ENCODE measurements at regions not wholly inside any gene's neighbourhood (a gene's known extent, or its start where the extent isn't known, plus 50 kb on each side); places are given as distances from the start of the nearest gene placed in this dataset.

DNA sequence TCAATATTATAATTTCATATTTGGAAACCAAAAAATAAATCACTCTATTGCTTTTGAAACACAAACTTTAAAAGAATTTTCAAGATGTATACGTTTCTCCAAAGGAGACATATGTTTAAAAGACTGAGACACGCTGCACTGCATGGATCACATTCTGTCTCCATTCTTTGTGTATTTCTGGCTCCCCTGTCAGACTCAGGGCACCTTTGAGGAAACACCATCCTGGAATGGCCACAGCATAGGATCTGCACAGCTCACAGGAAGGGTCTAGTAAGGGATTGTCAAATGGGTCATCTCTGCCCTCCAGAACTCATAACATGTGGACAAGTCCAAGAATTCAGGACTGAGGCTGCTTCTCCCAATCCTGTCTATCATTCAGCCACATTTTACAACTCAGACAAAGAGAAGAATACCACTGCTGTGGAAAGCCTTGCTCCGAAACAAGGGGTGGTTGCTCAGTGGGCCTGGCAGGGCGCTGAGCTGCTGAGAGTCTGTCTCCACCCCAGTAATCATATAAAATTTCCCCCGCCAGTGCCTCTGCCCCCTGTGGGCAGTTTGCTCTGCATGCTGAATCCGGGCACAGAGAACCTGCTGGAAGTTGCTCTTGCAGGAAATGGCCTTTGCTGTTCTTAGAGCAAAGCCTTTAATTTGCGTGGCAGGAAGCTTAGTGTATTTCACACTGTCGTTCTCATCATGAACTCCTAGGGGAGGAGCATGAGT lies 85.3 kb upstream of the KLHL29 start:
- Histone ChIP-seq H3K27me3 (ENCODE audit: control insufficient read depth, insufficient read depth, low read length) (no peaks in the 10 kb centered on the region), H3K27ac (ENCODE audit: low read depth, low read length) (no peak overlapping the region), H3K36me3 (ENCODE audit: control insufficient read depth, insufficient read depth, low read length) (no peaks in the 10 kb centered on the region), H3K9ac (ENCODE audit: low read length) (no peak overlapping the region), H3K4me3 (ENCODE audit: low read length) (no peak overlapping the region), H3K4me1 (ENCODE audit: control insufficient read depth, insufficient read depth, low read length) (no peaks in the 10 kb centered on the region)

- H3K9ac ChIP-seq (ENCODE audit: low read length), result no peak overlapping the region
- no peaks in the 10 kb centered on the region for H3K36me3 ChIP-seq (ENCODE audit: control insufficient read depth, insufficient read depth, low read length)
- no peak overlapping the region for H3K4me3 ChIP-seq (ENCODE audit: low read length)
- no peaks in the 10 kb centered on the region for H3K27me3 ChIP-seq (ENCODE audit: control insufficient read depth, insufficient read depth, low read length)
- H3K27ac ChIP-seq (ENCODE audit: low read depth, low read length), result no peak overlapping the region
- no peaks in the 10 kb centered on the region for H3K4me1 ChIP-seq (ENCODE audit: control insufficient read depth, insufficient read depth, low read length)
These were observed 83.8 kb upstream of the KLHL29 start for GRCh38 chr2:23301136-23301535.

DNA sequence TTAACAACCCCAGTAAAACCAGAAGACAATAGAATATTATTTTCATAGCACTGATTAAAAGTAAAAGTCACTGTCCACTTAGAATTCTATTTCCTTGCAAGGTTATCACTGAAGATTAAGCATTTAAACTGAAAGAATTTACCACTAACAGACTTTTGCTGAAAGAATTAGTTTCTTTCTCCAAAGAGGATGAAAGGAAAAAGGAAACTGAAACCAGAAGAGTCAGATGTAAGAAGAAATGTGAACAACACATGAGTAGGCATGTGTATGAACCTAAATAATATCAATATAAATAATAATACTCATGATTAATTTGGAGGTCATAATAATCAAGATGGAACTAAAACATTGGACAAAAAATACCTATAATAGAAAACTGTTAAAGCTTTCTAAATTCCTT lies 82.4 kb upstream of the KLHL29 start:
- Histone ChIP-seq H3K27ac (ENCODE audit: low read depth, low read length) (no peak overlapping the region), H3K4me1 (ENCODE audit: control insufficient read depth, insufficient read depth, low read length) (no peaks in the 10 kb centered on the region), H3K27me3 (ENCODE audit: control insufficient read depth, insufficient read depth, low read length) (no peaks in the 10 kb centered on the region), H3K9ac (ENCODE audit: low read length) (no peak overlapping the region), H3K4me3 (ENCODE audit: low read length) (no peak overlapping the region), H3K36me3 (ENCODE audit: control insufficient read depth, insufficient read depth, low read length) (no peaks in the 10 kb centered on the region)

DNA sequence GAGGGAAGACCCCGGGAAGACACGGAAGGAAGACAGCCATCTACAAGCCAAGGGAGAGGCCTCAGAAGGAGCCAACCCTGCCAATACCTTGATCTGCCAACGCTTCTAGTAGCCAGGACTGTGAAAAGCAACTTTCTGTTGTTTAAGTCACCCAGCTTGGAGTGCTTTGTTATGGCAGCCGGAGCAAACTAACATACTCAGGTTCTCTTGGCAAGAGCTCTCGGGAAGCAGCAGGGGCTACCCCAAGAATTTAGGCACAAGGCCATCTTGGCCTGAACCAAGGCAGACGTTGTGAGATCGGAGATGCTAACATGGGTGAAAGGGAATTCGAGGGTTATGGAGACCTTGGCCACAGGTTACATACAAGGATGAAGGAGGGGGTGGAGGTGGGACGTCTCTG lies 78.6 kb upstream of the KLHL29 start:
- H3K27me3 ChIP-seq (ENCODE audit: control insufficient read depth, insufficient read depth, low read length), result no peaks in the 10 kb centered on the region
- no peaks in the 10 kb centered on the region for H3K36me3 ChIP-seq (ENCODE audit: control insufficient read depth, insufficient read depth, low read length)
- no peak overlapping the region for H3K27ac ChIP-seq (ENCODE audit: low read depth, low read length)
- no peak overlapping the region for H3K9ac ChIP-seq (ENCODE audit: low read length)
- no peak overlapping the region for H3K4me3 ChIP-seq (ENCODE audit: low read length)
- no peaks in the 10 kb centered on the region for H3K4me1 ChIP-seq (ENCODE audit: control insufficient read depth, insufficient read depth, low read length)

- H3K27ac ChIP-seq (ENCODE audit: low read depth, low read length), result no peak overlapping the region
- no peaks in the 10 kb centered on the region for H3K27me3 ChIP-seq (ENCODE audit: control insufficient read depth, insufficient read depth, low read length)
- no peak overlapping the region for H3K9ac ChIP-seq (ENCODE audit: low read length)
- H3K4me1 ChIP-seq (ENCODE audit: control insufficient read depth, insufficient read depth, low read length), result no peaks in the 10 kb centered on the region
- H3K4me3 ChIP-seq (ENCODE audit: low read length), result no peak overlapping the region
- H3K36me3 ChIP-seq (ENCODE audit: control insufficient read depth, insufficient read depth, low read length), result no peaks in the 10 kb centered on the region
These were observed 73.8 kb upstream of the KLHL29 start for GRCh38 chr2:23311186-23311585.

GRCh38 chr2:23312996-23313606 lies 71.9 kb upstream of the KLHL29 start:
- H3K4me3 ChIP-seq (ENCODE audit: low read length), result no peak overlapping the region
- no peaks in the 10 kb centered on the region for H3K27me3 ChIP-seq (ENCODE audit: control insufficient read depth, insufficient read depth, low read length)
- H3K9ac ChIP-seq (ENCODE audit: low read length), result no peak overlapping the region
- no peak overlapping the region for H3K27ac ChIP-seq (ENCODE audit: low read depth, low read length)
- no peaks in the 10 kb centered on the region for H3K36me3 ChIP-seq (ENCODE audit: control insufficient read depth, insufficient read depth, low read length)
- no peaks in the 10 kb centered on the region for H3K4me1 ChIP-seq (ENCODE audit: control insufficient read depth, insufficient read depth, low read length)

- H3K4me1 ChIP-seq (ENCODE audit: control insufficient read depth, insufficient read depth, low read length), result no peaks in the 10 kb centered on the region
- no peaks in the 10 kb centered on the region for H3K36me3 ChIP-seq (ENCODE audit: control insufficient read depth, insufficient read depth, low read length)
- H3K27ac ChIP-seq (ENCODE audit: low read depth, low read length), result no peak overlapping the region
- no peak overlapping the region for H3K4me3 ChIP-seq (ENCODE audit: low read length)
- H3K27me3 ChIP-seq (ENCODE audit: control insufficient read depth, insufficient read depth, low read length), result no peaks in the 10 kb centered on the region
- H3K9ac ChIP-seq (ENCODE audit: low read length), result no peak overlapping the region
These were observed 70.3 kb upstream of the KLHL29 start for GRCh38 chr2:23314687-23315086.

DNA sequence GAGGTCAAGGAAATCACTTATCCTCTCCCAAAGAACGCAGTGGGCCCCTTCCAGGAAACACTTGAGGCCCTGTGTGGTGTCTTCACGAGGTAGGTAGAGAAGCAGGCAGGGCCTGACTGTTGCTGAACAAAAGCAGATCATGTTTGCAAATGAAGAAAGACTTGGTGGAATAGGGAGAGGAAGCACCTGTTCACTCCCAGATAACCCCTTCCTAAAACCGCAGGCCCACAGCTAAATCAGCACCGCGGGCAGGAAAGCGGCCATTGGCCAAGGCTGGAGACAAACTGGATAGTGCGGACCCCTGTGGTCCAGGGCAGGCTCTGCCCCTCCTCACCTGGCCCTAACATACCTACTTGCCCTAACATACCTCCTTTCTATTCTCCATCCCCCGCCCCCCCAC lies 64.9 kb upstream of the KLHL29 start:
- no peak overlapping the region for H3K9ac ChIP-seq (ENCODE audit: low read length)
- H3K27ac ChIP-seq (ENCODE audit: low read depth, low read length), result no peak overlapping the region
- no peaks in the 10 kb centered on the region for H3K27me3 ChIP-seq (ENCODE audit: control insufficient read depth, insufficient read depth, low read length)
- peaks cover 5% of the 10 kb centered on the region for H3K4me1 ChIP-seq (ENCODE audit: control insufficient read depth, insufficient read depth, low read length)
- H3K36me3 ChIP-seq (ENCODE audit: control insufficient read depth, insufficient read depth, low read length), result no peaks in the 10 kb centered on the region
- no peak overlapping the region for H3K4me3 ChIP-seq (ENCODE audit: low read length)

- H3K9ac ChIP-seq (ENCODE audit: low read length), result no peak overlapping the region
- peaks cover 5% of the 10 kb centered on the region for H3K4me1 ChIP-seq (ENCODE audit: control insufficient read depth, insufficient read depth, low read length)
- no peak overlapping the region for H3K4me3 ChIP-seq (ENCODE audit: low read length)
- H3K27ac ChIP-seq (ENCODE audit: low read depth, low read length), result no peak overlapping the region
- H3K27me3 ChIP-seq (ENCODE audit: control insufficient read depth, insufficient read depth, low read length), result no peaks in the 10 kb centered on the region
- H3K36me3 ChIP-seq (ENCODE audit: control insufficient read depth, insufficient read depth, low read length), result no peaks in the 10 kb centered on the region
These were observed 63.2 kb upstream of the KLHL29 start for GRCh38 chr2:23321751-23322150.

DNA sequence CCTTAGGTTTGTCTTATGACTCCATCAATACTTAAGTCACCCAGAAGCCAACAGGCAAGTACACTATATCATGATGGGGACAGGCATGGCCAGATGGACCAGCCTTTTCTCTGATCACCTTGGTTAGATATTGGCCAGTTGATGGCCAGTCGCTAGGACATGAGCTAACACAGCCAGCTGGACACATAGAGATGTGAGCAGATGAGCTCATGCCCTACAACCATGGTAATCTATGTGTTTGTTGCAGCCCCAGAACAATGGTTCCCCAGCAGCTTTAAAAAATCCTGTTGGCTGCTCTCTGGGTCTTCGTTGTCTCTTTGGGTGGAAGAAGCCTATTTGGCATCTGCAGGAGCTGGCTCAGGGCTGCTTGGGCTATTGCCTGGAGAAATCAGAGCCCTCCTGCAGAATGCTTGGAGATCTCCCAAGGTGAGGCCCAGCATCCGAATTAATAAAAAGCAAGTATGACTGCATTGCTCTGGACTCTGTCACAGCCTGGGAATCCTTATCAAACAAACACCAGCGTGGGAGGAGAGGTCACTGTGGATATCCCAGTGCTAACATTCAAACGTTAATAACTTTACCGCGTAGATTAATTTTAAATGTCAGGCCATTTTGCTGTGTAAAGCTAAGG lies 62.3 kb upstream of the KLHL29 start:
- Histone ChIP-seq H3K27me3 (ENCODE audit: control insufficient read depth, insufficient read depth, low read length) (no peaks in the 10 kb centered on the region), H3K4me3 (ENCODE audit: low read length) (no peak overlapping the region), H3K9ac (ENCODE audit: low read length) (no peak overlapping the region), H3K36me3 (ENCODE audit: control insufficient read depth, insufficient read depth, low read length) (no peaks in the 10 kb centered on the region), H3K4me1 (ENCODE audit: control insufficient read depth, insufficient read depth, low read length) (peaks cover 5% of the 10 kb centered on the region), H3K27ac (ENCODE audit: low read depth, low read length) (no peak overlapping the region)

GRCh38 chr2:23323198-23323916 lies 61.6 kb upstream of the KLHL29 start:
- peaks cover 5% of the 10 kb centered on the region for H3K4me1 ChIP-seq (ENCODE audit: control insufficient read depth, insufficient read depth, low read length)
- H3K27me3 ChIP-seq (ENCODE audit: control insufficient read depth, insufficient read depth, low read length), result no peaks in the 10 kb centered on the region
- no peaks in the 10 kb centered on the region for H3K36me3 ChIP-seq (ENCODE audit: control insufficient read depth, insufficient read depth, low read length)
- H3K27ac ChIP-seq (ENCODE audit: low read depth, low read length), result no peak overlapping the region
- H3K9ac ChIP-seq (ENCODE audit: low read length), result no peak overlapping the region
- no peak overlapping the region for H3K4me3 ChIP-seq (ENCODE audit: low read length)

- Histone ChIP-seq H3K27me3 (ENCODE audit: control insufficient read depth, insufficient read depth, low read length) (no peaks in the 10 kb centered on the region), H3K9ac (ENCODE audit: low read length) (no peak overlapping the region), H3K4me1 (ENCODE audit: control insufficient read depth, insufficient read depth, low read length) (peaks cover 5% of the 10 kb centered on the region), H3K36me3 (ENCODE audit: control insufficient read depth, insufficient read depth, low read length) (no peaks in the 10 kb centered on the region), H3K27ac (ENCODE audit: low read depth, low read length) (no peak overlapping the region), H3K4me3 (ENCODE audit: low read length) (no peak overlapping the region)
These were observed 60.9 kb upstream of the KLHL29 start for GRCh38 chr2:23323917-23324680.

All from rectal smooth muscle tissue (tissue), 1 donor.